DMS114 treated with DMSO at 0.1 percent for 48 hours (cell line): ENCODE measurements at regions not wholly inside any gene's neighbourhood (a gene's known extent, or its start where the extent isn't known, plus 50 kb on each side); places are given as distances from the start of the nearest gene placed in this dataset.

Experiments
- DNase-seq: peaks from one replicate; lab custom pipeline; 2025; ENCODE audit not compliant: unreplicated experiment; lab: John Stamatoyannopoulos, UW

DNA sequence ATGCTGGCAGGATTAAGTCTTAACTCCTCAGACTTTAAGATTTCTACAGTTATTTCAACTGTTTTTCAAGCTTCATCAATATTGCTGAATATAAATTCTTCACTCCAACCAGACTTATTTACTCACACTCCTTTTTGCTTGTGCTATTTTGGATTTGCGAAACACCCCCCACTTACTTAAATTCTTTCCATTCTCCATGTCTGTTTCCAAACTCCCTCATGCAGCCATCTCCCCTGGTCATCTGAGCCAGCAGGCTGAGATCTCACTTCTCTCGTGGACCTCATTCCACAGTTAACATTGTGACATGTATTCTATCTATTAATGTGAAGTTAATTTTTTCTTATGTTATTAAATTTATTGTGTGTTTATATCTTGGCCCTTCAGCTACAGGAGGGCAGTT, 188.9 kb upstream of the HDAC9 start:
- no peak for DNase-seq

DNA sequence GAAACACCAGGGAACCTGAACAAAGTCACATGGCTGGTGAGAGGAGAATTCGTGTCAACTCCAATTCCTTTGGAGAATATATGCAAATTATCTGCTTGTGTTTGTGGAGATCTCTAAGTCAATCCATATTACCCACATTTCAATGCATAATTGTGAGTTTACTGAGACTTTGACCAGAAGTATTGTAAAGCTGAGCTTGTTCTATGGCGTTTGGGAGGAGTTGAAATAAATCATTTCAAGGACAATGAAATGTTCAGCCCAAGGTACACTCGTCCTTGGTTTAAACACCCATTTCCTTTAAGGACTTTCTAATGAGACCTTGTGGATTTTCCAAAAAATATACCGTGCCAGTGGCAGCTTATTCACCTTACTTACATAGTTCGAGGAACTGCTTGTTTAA, 186.6 kb upstream of the HDAC9 start:
- DNase-seq, result no peak

DNA sequence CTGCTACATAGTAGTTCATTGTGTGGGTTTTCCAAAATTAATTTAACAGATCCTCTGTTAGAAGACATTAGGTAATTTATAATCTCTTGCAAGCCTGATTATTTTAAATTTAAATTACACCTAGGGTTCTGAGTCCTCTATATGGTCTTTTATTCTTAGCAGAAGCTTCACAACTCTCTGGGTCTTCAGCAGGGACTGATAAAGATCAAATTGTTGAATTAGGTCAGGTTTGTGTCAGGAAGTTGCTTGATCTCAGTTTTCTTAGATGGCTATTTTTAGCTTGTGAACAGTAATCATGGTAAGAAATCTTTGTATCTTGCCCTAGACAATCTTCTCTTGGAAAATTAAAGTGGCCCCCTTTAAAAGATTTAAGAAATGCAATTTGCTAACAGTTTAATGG, 183.1 kb upstream of the HDAC9 start:
- no peak for DNase-seq

DNA sequence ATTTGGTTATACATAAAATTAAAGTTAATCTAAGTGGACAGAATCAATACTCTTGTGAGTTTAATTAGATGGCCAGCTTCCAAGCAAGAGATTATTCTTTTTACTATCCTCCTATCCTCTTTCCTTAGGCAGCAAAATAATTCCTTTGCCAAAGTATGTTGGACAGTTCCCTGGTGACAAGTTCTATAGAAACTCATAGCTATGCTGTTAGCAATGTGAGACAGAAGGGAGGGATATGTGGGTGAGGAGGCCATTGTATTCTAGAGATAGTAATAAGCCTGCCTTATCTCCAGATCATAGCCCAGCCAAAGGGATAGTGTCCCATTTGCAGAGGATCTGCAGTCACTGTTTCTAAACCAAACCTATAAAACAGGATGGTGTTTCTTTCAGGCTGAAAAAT, 181.6 kb upstream of the HDAC9 start:
- DNase-seq, result no peak

DNA sequence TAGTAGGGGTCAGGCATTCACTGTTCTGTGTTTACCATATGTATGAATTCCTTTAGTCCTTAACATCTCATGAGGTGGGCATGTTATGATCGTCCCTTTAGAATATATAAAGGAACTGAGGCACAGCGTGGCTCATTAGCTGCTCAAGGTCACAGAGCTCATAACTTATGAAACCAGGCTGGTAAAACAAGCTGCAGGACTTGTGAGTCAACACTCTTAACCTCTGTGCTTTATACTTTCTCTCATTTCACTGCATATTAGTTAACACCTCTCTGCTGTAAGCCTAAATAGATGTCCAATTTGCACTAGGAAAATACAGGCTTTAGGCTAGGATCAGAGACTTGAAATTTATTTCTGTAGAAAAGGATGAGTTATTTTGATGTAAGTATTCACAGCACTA, 180.3 kb upstream of the HDAC9 start:
- no peak for DNase-seq

DNA sequence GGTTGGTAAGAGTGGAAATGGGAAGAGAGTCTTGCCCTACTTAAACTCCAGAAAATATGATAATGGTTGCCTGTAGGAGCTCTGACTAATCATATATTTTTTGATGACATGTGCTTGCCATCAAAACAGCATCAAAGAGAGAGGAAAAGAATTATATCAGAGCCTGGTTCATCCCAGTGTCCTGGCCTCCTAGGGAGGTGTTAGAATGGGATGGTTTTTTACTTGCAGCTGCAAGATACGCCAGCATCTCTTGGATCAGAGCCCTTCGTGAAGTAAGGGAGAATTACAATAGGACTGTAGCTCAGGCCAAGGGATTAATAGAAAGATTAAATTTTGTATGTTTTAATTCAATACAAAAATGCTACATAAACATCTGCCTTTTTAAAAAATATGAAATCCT, 177.6 kb upstream of the HDAC9 start:
- no peak for DNase-seq

DNA sequence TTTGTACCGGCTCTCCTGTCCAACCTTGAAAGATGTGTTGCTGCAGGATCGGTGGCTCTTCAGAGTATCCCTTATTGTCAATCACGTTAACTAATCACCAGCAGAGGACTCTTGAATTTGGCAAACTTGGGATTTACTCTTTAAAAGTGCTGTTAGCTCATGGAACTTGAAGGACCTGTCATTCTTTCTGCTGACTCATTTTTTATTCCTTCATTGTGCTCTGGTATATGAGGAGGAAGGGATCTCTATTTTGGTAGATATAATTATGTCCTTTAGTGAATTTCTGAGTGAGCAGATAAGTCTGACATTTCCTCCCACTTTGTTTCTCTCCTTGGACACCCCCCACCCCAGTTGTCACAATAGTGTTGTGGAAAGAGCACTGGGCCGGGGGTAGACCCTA, 175.1 kb upstream of the HDAC9 start:
- DNase-seq, result no peak

DNA sequence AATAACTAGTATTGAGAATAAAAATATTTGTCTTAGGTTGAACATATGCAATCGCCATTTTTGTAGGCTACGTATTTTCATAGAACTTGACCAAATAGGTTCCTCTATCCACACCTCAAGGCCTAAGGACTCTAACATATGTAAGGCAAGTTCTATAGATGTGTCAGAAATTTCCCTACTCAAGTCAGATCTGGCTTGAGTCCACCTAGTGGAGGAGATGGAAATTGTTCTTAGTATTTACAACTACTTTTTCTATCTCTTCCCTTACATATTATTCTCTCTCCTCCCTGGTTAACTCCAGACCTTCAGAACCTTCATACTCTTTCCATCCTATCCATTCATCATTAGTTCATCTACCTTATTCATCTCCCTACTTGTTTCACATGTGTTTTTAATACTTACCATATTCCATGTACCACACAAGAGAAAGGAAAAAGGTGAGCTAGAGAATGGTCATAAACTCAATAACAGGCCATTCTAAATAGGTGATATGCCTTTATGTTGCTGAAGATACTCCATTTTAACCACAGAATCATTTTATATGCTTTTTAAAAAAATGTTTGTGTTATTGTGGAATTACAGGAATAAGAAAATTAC, 174.5 kb upstream of the HDAC9 start:
- peak; percentile 28 for DNase-seq

DNA sequence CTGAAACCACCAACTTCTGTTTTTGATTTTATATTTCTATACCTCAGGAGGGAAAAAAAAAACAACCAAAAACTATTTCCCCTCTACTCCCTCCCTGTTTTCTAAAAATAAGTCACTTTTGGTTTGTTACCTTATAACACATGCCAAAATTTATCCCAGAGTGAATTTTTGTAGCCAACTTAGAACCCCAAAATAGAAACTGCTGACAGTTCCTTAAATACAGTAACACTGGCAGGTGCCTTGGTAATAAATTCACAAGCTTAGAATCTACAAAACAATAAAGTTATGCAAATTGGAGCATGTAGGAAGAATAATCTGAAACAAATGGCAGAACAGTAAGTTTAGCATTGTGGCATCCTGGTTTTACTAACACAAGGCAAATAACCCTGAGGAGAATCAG, 165.0 kb upstream of the HDAC9 start:
- no peak for DNase-seq

DNA sequence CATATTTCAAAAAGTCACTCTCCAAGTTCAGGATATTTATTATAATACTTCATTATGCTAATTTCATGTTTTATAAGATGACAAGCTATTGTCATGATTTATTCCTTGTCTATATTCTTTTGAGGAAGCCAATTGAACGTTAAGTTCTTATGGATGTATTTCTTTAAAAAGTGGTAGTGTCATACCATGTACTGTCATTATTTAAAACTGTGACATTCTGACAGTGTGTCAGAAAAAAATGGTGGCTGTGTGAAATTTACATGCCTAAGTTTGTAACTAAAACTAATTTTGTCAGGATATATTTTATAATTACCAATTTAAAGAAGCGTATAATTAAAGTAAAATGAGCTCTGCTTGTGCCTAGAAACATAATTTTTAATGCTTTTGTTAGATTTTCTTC, 158.9 kb upstream of the HDAC9 start:
- no peak for DNase-seq

DNA sequence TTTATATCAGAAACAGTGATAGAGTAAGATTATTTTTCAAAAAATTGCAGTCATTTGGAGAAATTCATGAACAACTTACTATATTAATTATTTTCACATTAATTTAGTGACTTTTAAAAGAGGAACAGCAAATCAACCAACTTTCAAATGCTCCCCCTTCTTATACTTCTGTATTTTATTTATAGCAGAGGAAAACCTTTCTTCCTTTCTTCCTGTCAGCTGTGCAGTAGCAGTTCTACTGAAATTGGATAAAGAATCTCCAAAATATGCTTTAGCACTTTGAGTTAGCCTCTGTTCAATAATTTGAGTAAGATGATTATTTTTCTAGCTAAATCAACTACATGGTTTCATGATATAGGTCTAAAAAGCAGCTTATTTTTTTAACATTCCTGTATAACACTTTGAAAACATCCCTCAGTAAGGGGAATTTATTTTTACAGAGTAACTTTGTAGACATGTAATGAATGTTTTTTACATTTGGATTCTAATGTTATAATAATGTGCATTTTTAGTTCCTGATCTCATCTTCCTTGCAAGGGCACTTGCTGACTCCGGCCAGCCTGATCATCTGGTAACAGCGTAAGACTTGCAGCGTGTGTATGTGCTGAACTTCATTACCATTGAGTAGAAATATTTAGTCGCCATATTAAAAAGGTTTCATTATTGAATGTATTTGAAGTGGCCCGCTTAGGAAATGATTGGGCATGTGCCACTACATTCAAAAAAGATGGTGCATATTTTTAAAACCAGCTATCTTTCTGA, 158.3 kb upstream of the HDAC9 start:
- no peak for DNase-seq

DNA sequence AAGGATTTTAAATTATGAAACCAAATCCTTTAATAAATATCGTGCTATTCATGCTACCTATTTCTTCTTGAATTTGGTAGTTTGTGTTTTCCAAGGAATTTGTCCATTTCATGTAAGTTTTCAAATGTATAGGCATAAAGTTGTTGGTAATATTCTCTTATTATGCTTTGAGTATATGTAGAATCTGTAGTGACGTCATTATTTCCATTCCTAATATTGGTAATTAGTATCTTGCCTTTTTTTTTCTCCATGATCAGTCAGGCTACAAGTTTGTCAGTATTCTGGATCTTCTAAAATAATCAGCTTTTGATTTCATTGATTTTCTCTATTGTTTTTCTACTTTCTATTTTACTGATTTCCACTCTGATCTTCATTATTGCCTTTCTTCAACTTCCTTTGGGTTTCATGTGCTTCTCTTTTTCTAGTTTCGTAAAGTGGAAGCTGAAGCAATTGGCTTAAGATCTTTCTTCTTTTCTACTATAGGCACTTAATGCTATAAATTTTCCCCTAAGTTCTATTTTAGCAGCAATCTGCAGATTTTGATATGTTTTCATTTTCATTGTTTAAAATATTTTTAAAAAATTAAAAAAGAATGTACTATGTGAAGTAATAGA, 156.5 kb upstream of the HDAC9 start:
- no peak for DNase-seq

DNA sequence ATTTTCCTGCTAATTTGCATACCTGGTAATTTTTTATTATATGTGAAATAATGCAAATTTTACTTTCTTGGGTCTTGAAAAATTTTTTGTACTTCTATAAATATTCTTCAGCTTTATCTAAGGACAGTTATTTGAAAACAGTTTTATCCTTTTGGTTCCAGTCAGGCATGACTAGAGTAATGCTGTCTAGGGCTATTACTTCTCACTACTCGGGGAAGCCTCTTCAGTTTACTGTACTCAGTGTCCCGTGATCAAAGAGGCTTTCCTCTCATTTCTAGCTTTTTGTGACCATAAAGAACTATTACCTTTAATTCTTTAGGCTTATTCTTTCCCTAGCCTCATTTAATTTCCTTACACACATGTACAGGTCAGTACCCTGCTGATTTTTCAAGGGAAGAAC, 153.8 kb upstream of the HDAC9 start:
- DNase-seq, result no peak

DNA sequence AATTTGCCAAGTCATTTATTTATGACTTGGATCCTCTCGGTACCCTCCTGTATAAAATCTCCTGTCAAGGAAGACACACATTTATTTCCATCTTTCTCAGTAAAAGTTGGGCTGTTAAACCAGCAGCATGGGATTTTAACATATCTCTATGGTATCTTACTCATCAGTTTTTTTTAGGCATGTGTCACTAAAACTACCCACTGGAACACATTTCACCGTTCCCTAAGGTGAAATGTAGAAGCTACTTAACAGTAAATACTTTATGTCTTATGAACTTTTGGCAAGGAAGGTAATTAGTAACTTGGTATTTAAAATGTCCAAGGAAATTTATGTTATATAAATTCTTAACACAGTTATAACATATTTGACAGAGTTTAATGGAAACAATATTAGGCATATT, 152.5 kb upstream of the HDAC9 start:
- DNase-seq, result no peak

DNA sequence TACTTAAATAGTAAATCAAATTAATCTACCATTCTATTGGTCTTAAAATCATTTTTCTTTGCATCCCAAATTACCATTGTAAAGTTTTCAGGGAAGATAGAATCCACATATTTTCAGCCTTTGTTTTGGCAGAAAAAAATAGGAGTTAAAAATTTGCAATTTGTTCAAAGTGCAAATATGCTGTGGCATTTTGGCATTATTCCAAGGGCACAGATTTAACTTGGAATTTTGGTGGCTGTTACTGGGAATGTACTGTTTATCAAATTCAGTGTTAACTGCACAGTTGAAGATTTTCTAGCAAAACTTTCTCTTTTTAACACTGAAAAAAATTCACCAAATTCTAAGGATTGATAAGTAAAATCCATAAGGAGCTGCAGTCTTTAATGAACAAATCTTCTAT, 151.0 kb upstream of the HDAC9 start:
- no peak for DNase-seq

DNA sequence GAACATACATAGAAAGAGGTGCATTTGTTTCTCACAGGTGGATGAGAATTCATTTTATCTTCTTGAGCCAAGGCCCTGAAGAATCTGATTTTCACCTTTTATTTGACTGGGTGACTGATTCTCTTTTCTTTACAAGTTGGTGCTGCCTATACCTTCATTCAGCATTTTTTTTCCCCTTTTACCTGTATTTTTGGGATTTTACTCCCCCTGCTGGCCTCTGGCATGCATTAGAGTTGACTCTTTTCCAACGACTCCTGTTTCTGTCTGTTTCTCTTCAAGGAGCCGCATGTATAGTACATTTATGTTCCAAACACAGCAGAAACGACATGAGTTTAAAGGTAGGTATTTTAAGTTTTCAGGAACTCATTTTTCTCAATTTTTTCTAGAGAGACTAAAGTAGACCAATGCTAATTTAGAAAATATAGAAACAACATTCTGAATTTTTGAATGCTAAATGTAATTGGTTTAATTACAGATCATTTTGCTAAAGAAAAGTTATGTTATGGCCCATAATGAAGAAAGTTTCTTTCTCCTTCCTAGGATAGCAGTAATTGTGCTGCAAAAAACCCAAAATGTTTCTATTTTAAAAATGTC, 149.8 kb upstream of the HDAC9 start:
- peak; percentile 54 for DNase-seq

DNA sequence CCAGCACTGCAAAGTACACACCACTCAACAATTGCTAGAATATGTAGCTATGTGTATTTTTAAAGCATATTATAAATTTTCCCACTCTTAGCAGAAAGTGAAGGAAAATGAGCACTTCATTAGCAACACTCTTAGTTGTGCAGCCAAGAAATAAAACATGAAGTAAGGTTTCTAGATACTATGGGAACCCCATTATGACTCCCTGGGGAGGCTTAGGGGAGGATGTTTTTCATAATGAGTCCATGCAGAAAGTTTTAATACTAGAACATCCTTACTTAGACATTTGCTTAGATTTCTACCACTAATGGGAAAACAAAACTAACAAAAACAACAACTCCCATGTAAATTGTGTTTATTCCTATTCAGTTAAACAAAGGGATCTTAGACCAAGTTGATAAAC, 148.4 kb upstream of the HDAC9 start:
- no peak for DNase-seq

DNA sequence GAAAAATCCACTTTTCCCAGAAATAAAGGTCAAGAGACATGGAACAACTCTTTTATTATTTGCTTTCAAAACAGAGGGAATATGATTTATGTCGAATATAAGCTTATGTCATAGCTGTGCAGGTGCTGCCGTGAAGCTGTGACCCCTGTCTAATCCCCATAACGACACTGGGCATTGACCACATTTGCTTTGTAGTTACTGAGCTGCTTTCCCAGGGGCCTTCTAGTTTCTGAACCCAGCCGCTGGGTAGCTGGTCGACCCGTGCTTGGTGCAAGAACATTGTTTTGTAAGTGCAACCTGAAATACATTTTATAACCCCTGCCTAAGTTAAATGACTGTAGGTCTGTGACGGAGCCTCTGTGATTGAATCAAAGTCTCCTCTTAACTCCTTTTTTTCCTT, 144.9 kb upstream of the HDAC9 start:
- no peak for DNase-seq

DNA sequence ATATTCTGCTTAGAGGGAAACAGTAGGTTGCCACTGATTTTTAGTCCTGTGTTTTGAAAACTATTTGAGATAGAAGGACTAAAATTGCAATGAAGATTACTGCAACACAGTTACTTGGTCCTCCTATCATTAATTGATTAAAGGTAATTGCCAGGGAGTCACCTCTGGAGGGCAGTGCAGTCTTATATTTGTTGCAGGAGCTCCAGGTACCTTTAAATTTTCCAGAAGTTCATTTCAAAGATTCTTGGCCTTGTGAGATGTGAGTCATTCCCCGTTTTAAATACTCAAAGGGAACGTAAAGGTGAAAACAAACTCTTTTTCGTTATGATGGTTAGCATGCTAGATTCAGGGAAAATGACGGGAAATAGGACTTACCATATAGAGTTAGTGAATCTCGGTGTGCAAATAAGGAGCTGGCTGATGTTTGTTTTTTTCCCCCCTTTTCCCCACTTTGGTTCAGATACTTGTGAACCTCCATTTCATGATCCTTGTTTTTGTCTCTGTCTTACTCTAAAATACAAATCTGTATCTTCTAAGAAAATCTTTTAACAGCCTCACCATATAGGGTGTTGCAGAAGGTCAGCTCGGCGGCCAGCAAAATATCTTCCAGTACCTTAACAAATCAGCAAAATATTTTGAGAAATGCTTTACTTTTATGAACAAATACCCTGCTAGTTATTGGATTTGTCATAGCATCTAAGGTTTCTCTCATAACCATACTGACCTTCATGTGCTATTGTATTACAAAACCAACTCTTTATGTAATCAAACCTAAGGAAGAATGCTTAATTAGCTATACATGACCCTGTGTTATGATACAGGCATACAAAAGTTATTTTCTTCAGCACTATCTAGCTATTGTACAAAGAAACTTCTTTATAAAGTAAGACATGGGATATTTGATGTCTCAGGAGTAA, 143.0 kb upstream of the HDAC9 start:
- peak; percentile 16 for DNase-seq

DNA sequence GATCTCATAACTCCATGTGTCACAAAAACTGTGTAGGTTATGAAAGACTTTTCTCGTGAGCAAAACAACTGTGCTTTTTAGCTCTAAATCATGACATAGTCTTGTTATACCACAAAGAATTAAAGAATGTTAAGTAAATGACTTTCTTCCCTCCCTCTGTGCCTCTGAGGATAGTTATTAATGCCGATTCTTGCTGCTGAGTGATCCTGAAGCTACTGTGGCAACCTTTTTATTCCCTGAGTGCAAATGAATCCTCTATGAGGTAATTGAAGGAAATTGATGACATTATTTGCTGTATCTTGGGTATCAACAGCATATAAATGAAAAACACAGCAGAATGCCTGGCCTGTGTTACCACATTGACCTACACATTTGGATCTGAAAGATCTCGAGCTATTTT, 142.2 kb upstream of the HDAC9 start:
- DNase-seq, result no peak
